ENCODE measurements at regions not wholly inside any gene's neighbourhood (a gene's known extent, or its start where the extent isn't known, plus 50 kb on each side); places are given as distances from the start of the nearest gene placed in this dataset.

GRCh38 chr6:87995461-87995860 lies 52.2 kb upstream of the SPACA1 start:
- no peak for DNase-seq

GRCh38 chr6:87993356-87993755 lies 54.3 kb upstream of the SPACA1 start:
- DNase-seq = no peak

- no peak for DNase-seq
Measured at GRCh38 chr6:87990871-87991270, 56.8 kb upstream of the SPACA1 start.

- DNase-seq = no peak
Measured at GRCh38 chr6:87982134-87982533, 65.5 kb upstream of the SPACA1 start.

- no peak for DNase-seq
Measured at GRCh38 chr6:87979737-87980136, 67.9 kb upstream of the SPACA1 start.

- no peak for DNase-seq
Measured at GRCh38 chr6:87976616-87977015, 71.0 kb upstream of the SPACA1 start.

- DNase-seq = no peak
Measured at GRCh38 chr6:87975561-87975960, 72.1 kb upstream of the SPACA1 start.

- DNase-seq = no peak
Measured at GRCh38 chr6:87972279-87972678, 75.4 kb upstream of the SPACA1 start.

GRCh38 chr6:87971605-87972262 lies 75.9 kb upstream of the SPACA1 start:
- no peak for DNase-seq

- DNase-seq = peak; percentile 5
Measured at GRCh38 chr6:87968435-87969278, 79.0 kb upstream of the SPACA1 start.

GRCh38 chr6:87965806-87966205 lies 81.8 kb upstream of the SPACA1 start:
- no peak for DNase-seq

GRCh38 chr6:87959083-87959482 lies 88.6 kb upstream of the SPACA1 start:
- DNase-seq = no peak

GRCh38 chr6:87951751-87952150 lies 95.9 kb upstream of the SPACA1 start:
- no peak for DNase-seq

- DNase-seq = no peak
Measured at GRCh38 chr6:87950614-87951013, 97.0 kb upstream of the SPACA1 start.

GRCh38 chr6:87949194-87949593 lies 98.4 kb upstream of the SPACA1 start:
- no peak for DNase-seq

GRCh38 chr6:87946669-87947068 lies 101.0 kb upstream of the SPACA1 start:
- DNase-seq = no peak

- no peak for DNase-seq
Measured at GRCh38 chr6:87945966-87946365, 101.7 kb upstream of the SPACA1 start.

GRCh38 chr6:87945181-87945580 lies 102.5 kb upstream of the SPACA1 start:
- DNase-seq = no peak

GRCh38 chr6:87944541-87944954 lies 103.1 kb upstream of the SPACA1 start:
- peak; percentile 29 for DNase-seq

GRCh38 chr6:87943191-87943590 lies 104.5 kb upstream of the SPACA1 start:
- DNase-seq = no peak

- no peak for DNase-seq
Measured at GRCh38 chr6:87941556-87942358, 105.9 kb upstream of the SPACA1 start.

- no peak for DNase-seq
Measured at GRCh38 chr6:87939776-87940175, 107.9 kb upstream of the SPACA1 start.

GRCh38 chr6:87938287-87938686 lies 109.4 kb upstream of the SPACA1 start:
- DNase-seq = no peak

- DNase-seq = no peak
Measured at GRCh38 chr6:87936065-87936464, 111.6 kb upstream of the SPACA1 start.
